Hippocampal formation (tissue), 2 donors: ENCODE measurements at regions not wholly inside any gene's neighbourhood (a gene's known extent, or its start where the extent isn't known, plus 50 kb on each side); places are given as distances from the start of the nearest gene placed in this dataset.
"Not testable (repeated sequence)": the region's sequence is repeated elsewhere in the genome, so short reads cannot be mapped to it uniquely, and the experiment has no call there.

Experiments used
- DNase-seq, 2 donors: peaks; one replicate each; lab custom pipeline; 2025; lab: John Stamatoyannopoulos, UW

DNA sequence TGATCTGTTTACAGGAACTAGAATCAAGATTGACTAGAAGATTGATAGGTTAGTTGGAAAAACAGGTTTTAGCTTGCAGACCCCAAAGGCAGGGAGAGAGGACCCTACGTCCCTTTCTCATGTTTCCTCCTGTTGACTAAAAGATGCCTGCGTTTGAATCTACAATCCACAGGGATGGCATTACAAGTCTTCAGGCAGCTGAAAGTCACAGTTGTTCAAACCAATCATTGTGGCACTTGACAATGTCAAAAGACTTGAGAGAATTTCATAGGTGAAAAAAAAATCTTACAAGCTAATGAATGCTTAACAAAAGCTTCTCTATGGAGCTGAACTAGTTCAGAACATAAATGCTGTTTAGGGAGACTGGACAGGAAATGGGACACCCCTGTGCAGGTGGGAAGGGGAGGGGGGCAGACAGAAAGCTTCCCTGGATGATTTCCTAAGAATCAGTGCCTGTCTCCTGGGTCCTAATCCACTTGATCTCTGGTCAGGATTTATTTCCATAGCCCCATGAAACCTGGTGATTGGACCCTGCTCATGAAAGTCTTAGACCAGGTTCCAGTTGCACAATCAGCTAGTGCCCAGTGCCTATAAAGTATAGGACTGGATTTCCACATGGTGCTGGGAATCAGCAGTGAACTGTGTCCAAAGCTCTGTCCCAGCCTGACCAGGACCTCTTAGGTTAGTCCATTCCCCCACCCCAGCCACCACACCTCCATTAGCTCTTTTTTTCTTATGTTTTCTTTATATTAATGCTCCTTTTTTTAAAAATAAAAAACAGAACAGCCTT lies 91.6 kb upstream of the BCAR3 start:
- DNase-seq = no peak

DNA sequence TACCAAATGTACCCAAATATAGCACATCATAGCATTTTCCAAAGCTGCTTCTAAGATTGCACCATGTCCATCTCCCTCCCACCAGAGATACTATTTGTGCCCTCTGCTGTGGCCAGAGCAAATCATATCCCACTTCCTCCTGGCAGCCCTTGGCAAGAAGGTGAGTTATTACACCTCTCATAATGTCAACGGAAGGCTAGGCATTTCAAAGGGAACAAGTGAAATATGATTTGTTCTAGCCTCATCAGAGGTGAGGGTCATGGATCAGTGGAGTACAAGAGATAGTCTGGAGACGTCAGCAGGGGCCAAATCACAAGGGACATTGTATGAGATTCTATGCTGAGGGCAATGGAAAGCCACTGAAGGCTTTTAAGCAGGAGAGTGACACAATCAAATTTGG lies 90.2 kb upstream of the BCAR3 start:
- DNase-seq = no peak

DNA sequence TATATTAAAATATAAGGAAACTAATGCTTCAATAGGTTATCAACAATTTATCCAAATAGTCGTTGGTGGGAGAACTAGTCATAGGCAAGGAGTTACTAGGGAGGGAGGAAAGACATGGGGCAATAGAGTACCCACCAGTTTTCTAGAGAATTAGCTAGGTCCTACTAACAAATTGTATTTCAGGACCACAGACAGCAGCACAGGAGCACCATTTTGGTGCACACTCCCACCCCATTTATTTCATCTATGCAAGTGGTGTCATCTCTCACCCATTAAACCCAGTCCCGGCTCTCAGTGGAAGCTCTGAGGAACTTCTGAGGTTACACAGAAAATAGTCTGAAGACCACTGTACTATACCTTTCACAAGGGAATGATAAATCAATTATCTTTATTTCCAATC lies 89.0 kb upstream of the BCAR3 start:
- no peak for DNase-seq

DNA sequence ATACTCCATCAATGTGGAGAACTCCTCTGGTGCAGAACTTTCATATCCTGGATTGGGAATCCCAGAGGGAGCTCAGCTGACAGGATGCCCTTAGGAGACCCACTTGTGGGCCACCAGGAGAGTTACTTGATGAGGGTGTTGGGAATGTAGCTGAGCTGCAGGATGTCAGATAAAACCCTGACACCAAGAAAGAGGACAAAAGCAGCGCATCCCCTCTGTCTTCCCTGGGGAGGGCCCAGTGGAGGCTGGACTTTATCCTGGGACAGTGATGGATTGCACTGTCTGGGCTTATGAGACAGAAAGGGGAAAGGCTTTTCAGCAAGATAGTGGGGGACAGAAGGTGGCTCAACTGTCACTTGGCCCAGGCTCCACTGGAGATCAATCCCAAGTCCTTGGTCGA lies 88.1 kb upstream of the BCAR3 start:
- DNase-seq = no peak

DNA sequence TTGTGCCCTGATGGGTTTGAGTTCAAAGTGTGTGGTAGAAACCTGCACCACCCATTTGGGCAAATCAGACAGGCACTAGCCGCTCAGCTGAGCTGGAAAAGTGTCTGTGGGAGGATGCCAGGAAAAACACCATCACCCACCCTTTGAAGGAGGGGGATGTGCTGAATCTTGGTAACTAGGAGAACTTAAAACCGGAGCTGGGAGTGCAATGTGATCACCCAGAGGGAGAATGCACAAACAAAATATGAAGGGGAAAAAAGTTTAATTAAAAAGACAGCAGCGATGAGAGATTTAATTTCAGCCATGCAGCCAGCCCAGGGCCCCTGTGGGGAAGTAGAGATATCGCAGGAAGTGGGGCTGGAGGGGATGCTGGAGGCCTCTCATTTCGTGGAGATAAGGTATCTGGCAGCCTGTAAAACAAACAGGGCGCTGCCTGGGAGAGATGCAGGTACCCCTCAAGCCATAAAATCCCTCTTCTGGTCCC lies 86.8 kb upstream of the BCAR3 start:
- no peak for DNase-seq

DNA sequence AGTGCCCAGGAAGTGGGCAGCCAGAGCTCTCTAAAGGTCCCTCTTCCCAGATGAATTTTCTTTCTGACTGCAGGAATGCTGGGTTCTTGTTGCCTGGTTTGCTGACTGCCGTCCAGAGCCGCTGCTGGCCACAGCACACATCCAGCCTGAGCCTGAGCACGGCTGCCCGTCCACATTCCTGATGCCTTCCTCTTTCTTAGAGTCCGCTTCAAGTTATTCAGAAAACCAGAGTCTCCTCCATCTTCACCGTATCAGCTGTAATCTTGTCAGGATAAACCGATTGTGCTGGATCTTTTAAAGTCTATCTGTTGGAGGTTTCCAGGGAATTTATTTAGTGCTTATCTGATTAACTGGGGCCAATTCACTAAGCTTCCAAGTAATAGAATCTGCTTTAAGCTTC lies 84.8 kb upstream of the BCAR3 start:
- DNase-seq = no peak

DNA sequence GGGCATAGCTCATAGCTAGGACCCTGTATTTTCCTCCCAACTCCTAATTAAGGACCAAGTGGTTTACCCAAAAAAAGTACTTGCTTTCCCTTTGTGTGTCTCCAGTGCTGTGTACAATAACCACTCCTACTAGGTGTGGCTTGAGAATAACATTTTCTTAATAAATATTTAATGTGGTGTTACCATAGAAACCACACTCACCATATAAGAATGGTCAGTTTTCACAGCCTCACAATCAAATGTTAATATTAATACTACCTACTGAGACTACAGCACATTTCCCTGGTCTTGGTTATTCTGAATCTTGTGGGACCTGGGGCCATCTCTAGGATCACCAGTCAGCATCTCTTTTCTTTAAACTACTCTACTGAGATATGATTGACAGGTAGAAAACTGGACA lies 83.5 kb upstream of the BCAR3 start:
- DNase-seq = no peak

DNA sequence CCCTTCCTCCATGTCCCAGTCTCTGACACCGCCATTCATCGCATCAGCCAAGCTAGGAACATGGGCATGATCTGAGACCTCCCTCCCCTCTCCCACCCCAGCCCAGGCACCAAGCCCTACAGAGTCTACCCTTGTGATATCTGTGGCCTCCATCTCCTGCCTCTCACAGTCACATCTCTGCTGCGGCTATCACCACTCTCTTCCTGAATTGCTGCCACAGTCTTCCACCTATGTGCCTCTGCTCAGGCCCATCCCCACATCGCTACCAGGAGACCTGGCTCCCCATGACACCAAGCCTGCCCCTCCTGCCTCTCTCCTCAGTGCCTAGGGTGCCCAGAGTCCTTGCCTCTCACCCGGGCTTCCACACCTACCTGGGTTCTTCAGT lies 82.7 kb upstream of the BCAR3 start:
- DNase-seq = no peak

DNA sequence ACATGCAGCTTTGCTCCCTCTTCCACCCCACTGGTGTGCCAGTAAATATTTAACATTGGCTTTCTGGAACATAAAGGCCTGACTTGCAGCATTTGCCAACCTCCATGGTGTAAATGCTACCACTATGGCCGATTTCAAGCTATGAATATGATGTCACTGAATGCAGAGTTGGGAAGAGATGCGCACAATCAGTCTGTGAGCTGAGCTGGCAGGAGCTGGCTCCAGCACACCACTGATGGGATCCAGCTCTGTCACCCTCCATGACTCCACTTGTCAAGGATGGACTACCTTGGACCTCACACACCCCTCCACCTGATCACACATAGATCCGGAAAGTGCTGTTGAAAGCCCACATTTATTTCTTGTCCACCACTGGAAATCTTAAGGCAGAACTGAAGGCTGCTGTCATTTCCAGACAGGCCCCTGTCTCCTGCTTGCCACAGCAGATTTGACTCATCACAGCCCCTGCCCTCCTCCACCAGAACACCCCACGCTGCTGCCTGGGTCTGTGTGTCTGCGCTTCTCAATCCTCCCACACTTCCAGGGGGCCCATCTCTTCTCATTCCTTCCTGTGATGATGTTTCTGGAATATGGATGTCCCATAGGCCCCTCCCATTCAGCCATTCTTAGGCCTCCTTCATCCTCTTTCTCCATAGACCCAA lies 82.2 kb upstream of the BCAR3 start:
- no peak for DNase-seq

DNA sequence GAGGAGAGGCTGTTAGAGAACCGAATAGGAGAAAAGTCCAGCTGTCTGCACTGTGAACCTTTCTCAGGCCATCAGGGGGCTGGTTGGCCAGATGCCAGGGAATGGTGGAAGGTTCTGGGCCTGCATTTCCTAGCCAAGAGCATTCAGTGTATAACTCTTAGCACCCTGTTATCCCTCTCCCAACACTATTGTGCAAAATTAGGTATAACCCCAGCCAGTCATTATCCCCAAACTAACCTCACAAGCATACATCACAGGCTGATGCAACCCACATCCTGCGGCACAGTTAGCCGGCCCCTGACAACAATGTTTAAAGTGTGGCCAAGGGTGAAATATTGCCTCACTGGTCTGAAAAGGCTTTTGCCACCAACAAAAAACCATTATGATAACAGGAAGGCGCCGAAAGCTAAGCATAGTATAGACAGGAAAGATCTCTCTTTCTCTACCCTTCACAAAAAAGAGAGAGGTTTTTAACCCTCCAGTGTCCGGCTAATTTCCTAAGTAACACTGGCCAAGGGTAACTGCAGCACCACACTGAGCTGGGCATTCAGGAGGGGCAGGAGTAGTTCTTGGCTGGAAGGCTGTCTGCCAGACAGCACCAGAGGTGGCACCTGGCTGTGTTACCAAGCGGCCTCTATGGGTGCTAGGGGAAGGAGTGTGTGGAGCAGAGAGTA lies 77.3 kb upstream of the BCAR3 start:
- no peak for DNase-seq

DNA sequence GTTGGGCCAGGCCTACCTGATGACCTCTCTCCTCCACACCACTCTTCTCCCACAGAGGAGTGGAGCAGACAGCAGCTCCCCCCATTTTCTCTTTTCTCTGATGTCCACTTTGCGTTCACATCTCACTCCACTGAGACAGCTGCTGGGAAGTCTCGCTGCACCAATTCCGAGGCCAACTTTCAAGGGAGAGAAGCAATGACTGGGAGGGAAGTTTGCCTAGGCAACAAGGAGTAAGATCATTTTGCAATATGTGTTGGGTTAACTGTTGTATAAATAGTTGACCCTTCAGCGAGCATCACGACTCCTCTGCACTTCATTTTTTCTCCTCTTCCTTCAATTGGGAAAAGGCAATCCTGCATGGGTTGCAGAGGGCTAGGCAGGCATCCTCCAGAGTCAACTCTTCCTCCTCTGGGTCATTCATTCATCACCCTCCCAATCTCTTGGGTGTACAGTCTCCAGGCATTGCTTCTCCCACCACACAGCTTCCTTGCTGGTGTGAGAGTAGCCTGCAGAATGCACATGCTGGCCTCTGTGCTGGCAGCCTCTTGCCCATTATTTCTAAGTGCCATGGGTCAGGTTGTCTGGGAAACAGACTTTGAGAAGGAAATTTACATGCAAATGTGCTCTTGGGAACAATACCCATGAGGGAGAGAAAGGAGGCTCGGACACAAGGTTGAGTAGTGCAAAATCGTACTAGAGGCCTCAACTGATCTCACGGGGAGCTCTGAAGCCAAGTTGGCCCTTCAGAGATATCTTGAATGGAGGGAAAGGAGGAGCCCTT lies 75.8 kb upstream of the BCAR3 start:
- DNase-seq = no peak

DNA sequence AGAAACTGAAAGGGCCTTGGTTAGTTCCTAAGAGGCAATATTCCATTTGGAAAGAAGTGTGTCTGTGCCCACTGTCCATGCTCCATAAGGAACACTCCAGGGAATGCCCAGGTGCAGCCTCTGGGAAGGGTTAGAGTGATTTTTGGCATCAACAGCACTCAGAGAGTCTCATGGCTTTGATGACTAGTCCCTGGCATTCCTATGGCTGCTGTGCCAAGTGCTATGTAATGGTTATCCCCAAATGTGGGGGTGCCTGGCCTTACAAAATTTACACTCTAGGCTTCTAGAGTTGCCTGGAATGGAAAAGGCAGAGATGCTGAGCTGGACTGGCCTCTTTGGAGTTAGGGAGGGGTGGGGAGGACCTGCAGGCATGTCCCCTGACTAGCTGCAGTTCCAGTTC lies 75.0 kb upstream of the BCAR3 start:
- DNase-seq = no peak

DNA sequence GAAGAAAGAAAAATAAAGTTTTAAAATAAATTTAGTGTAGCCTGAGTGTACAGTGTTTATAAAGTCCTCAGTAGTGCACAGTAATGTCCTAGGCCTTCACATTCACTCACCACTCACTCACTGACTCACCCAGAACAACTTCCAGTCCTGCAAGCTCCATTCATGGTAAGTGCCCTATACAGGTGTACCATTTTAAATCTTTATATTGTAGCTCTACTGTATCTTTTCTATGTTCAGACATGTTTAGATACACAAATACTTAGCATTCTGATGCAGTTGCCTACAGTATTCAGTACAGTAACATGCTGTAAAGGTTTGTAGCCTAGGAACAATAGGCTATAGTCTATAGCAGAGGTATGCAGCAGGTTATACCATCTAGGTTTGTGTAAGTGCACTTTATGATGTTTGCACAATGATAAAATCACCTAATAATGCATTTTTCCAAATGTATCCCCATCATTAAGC lies 73.6 kb upstream of the BCAR3 start:
- not testable (repeated sequence) for DNase-seq

DNA sequence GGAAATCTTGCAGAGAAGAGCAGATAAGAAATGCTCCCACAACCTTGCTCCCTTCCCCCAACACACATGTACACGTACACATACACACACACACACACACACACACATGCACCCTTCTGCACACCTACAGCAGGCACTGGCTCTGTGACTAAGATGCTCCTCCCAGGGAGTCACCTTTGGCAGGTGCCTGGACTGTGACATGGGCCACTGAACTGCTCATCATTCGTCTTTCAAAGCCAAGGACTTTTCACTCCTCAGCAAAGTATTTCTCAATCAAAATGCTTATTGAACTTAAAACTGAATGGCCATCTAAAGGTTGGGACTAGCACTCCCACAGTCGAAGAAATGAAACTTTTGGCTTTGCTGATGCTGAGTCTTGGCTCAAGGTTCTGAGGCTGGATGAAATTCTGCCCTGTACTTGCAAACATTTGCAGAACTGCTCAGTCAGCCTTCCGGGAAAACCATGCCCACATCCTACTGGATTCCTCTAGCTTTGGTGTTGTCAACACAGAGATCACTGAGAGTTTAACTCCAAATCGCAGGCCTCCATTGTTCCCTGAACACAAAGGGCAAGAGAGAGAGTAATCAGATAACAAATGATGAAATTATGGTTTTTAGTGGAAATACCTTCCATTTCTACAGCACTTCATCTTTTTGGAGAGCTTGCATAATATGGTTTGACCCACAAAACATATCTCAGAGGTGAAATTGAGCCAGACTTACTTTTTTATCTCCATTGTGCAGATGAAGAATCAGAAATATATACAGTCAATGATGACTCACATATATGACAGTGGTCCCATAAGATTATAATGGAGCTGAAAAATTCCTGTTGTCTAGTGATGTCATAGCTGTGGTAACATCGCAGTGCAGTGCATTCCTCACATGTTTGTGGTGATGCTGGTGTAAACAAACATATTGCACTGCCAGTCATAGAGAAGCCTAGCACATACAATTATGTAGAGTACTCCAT lies 72.4 kb upstream of the BCAR3 start:
- no peak for DNase-seq

DNA sequence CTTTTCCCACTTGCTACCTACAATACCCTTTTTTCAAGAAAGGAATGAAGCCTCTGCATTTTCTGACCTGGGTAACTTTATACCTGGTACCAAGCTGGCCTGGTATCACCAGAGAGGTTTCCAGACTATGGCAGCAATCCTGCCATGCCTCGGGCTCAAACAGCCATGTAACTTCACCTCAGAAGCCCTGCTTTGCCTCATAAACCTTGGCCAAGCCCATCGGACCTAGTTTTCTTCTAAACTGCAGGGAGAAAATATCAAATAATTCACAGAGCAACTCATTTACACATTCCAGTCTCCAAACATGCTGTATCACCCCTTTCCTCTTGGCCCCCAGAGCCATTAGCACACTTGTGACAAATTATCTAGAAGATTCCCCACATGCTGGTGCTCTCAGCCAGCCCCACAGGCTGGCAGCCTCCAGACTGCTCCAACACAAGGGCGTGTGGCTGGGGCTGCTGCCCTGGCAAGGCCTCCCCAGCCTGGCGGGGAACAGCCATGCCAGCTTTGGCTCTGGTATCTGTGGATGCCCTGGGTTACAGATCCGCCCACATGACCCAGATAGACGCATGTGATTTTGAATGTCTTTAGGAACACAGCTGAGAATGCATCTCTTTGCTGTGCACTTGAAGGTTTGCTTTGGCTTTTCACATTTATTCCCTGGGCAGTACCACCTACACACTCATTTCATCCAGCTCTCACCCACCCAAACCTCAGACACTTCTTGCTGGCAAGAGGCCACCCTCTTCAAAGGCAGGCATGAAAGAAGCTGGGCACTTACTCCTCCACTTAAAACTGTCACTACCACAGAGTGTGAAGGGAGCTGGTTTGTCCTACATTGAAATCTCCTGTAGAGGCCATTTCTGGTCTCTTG lies 70.0 kb upstream of the BCAR3 start:
- no peak for DNase-seq

DNA sequence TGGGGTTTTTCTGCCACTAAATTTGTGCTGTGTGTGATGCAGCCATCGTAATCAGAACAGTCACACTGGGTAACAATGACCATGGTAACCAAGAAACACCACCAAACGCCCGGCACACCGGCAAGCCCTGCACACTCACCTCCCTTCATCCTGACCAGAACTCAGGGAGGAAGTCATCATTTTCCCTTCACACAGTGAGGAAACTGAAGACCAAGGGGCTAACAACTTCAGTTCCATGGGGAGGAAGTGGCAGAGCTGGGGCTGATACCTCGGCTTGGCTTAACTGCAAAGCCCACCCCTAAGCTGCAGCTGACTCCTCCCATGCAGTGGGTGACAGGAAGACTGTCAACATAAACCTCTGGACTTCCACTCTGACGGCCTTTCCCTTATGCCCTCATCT lies 69.3 kb upstream of the BCAR3 start:
- no peak for DNase-seq

DNA sequence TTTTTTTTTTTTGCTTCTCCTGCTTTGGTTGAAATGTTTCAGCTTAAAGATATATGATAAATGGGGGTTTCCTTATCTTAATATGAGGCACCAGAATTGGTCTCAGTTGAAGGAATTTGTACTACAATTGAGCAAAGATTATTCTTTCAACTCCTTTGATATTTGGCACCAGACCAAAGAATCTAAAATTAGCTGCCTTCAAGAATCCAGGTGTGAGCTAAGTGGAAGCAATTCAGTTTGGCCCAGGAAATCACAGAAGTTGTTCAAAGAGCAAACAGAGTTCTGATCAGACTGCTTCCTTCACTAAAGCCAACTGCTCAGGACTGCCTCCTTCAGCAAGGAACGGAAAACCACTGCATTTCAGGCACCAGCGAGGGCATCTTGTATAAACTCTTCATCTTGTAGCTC lies 68.3 kb upstream of the BCAR3 start:
- DNase-seq = no peak

DNA sequence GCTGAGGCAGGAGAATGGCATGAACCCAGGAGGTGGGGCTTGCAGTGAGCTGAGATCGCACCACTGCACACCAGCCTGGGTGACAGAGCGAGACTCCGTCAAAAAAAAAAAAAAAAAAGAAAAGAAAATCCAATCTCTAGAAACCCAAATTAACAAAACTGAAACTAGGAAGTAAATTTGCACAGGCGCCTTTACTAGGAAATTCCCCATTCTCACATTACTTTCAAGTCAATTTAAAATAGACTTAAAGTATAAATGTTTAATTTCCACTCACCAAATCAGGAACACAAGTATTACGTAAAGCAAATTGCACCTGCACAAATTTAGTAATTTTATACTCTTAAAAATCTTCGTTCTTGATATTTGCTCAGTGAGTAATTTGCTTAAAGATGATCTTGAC lies 67.8 kb upstream of the BCAR3 start:
- DNase-seq = no peak

DNA sequence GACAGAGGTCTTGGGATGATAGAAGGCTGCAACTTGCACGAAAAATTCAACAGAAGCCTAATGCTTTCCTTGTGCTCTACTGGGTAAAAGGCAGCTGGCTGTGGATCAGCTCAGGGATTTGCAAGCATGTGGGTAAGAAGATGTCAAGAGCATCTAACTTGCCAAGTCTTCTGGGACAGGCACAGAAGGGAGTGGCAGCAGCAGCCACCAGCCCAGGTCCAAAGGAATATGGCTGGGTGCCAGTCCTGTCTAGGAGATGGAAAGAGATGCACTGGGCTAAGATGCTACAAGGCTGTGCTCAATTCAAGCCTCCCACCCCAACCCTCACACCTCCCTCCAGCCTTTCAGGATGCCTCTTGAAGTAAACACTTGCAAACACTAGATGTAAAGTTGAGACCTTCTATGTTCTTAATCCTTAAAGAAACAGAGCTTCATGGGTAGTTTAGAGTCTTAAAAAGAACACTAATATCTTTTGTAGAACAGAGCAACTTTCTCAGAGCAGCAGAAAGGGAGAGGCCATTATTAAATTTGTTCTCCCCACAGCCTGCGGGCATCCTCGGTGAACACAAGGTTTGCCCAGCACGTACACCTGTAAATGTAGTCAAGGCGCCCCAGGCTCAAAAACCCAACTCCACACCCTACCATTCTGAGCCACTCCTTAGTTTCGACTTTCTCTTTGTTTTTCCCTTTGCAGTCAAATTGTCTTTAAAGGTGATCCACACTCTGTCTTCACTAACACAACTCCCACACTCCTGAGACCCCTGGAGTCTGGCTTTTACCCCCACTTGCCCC lies 64.6 kb upstream of the BCAR3 start:
- DNase-seq = no peak
